ENCODE measurements at regions not wholly inside any gene's neighbourhood (a gene's known extent, or its start where the extent isn't known, plus 50 kb on each side); places are given as distances from the start of the nearest gene placed in this dataset.

DNA sequence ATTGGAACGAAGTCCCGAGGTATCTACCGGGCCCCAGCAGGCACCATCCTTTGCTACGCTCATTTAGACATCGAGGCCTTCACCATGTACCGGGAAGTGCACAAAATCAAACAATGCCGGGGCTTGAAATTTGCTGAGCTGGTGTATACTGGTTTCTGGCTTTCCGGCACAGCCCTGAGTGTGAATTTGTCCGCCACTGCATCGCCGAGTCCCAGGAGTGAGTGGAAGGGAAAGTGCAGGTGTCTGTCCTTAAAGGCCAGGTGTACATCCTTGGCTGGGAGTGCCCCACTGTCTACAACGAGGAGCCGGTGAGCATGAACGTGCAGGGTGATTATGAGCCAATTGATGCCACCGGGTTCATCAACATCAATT is 158.8 kb upstream of the GUCY1A2 start:
- H3K27me3 ChIP-seq (replicated peaks; ENCODE audit: insufficient read depth): no peaks in the 10 kb centered on the region
- TF ChIP-seq, protein P1, sequence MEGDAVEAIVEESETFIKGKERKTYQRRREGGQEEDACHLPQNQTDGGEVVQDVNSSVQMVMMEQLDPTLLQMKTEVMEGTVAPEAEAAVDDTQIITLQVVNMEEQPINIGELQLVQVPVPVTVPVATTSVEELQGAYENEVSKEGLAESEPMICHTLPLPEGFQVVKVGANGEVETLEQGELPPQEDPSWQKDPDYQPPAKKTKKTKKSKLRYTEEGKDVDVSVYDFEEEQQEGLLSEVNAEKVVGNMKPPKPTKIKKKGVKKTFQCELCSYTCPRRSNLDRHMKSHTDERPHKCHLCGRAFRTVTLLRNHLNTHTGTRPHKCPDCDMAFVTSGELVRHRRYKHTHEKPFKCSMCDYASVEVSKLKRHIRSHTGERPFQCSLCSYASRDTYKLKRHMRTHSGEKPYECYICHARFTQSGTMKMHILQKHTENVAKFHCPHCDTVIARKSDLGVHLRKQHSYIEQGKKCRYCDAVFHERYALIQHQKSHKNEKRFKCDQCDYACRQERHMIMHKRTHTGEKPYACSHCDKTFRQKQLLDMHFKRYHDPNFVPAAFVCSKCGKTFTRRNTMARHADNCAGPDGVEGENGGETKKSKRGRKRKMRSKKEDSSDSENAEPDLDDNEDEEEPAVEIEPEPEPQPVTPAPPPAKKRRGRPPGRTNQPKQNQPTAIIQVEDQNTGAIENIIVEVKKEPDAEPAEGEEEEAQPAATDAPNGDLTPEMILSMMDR (IDR thresholded peaks at IDR 0.05): no peak
- H3K9me3 ChIP-seq: no peaks in the 10 kb centered on the region
- H3K4me3 ChIP-seq: no peak overlapping the region
- no peak for ATAC-seq (ENCODE audit: insufficient number of reproducible peaks, low FRiP score, low read depth)
- H3K4me1 ChIP-seq (ENCODE audit: control insufficient read depth in 1 of 2, low read depth in 2 of 2): no peaks in the 10 kb centered on the region
- no peak for DNase-seq (ENCODE audit: low spot score)
- no peaks in the 10 kb centered on the region for H3K36me3 ChIP-seq
- no peak overlapping the region for H3K27ac ChIP-seq

DNA sequence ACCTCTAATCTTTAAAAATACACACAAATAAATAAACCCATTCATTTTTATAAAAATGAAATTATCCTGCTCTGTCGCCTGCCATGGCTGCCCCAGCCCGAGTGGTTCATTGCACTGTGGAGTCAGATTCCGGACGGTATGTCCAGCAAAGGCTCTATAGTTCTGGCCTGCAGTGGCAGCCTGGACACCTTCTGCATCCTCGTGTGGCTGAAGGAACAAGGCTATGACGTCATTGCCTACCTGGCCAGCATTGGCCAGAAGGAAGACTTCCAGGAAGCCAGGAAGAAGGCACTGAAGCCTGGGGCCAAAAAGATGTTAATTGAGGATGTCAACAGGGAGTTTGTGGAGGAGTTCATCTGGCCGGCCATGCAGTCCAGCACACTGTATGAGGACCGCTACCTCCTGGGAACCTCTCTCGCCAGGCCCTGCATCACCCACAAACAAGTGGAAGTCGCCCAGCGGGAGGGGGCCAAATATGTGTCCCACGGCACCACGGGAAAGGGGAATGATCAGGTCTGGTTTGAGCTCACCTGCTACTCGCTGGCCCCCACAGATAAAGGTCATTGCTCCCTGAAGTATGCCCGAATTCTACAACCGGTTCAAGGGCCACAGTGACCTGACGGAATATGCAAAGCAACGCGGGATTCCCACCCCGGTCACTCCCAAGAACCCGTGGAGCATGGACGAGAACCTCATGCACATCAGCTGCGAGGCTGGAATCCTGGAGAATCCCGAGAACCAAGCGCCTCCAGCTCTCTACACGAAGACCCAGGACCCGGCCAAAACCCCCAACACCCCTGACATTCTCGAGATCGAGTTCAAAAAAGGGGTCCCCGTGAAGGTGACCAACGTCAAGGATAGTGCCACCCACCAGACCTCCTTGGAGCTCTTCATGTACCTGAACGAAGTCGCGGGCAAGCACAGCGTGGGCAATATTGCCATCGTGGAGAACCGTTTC is 158.2 kb upstream of the GUCY1A2 start:
- Histone ChIP-seq H3K36me3 (no peaks in the 10 kb centered on the region), H3K4me3 (no peak overlapping the region), H3K9me3 (no peaks in the 10 kb centered on the region), H3K27ac (no peak overlapping the region), H3K4me1 (ENCODE audit: control insufficient read depth in 1 of 2, low read depth in 2 of 2) (no peaks in the 10 kb centered on the region), H3K27me3 (replicated peaks; ENCODE audit: insufficient read depth) (no peaks in the 10 kb centered on the region)
- TF ChIP-seq, protein P1 (IDR thresholded peaks at IDR 0.05): no peak
- ATAC-seq (ENCODE audit: insufficient number of reproducible peaks, low FRiP score, low read depth): no peak
- no peak for DNase-seq (ENCODE audit: low spot score)

DNA sequence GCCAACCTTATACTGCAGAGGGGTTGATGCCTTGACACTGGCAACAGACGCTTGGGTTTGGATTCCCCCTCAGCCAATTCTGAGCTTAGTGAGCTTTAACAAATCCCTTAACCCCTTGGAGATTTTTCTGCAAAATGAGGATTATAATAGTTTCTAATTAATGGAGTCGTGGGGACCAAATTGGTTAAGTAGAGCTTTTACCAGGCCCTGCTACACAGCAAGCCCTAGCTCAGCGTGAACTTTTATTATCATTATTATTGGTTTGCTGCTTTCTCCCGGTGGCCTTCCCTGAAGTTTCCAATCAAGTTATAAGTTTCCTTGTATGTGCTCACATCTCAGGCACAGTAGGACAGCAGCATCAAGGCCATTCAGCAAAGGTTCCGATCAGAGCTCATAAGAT is 156.6 kb upstream of the GUCY1A2 start:
- Histone ChIP-seq H3K9me3 (no peaks in the 10 kb centered on the region), H3K4me3 (no peak overlapping the region), H3K36me3 (no peaks in the 10 kb centered on the region), H3K4me1 (ENCODE audit: control insufficient read depth in 1 of 2, low read depth in 2 of 2) (no peaks in the 10 kb centered on the region), H3K27me3 (replicated peaks; ENCODE audit: insufficient read depth) (no peaks in the 10 kb centered on the region), H3K27ac (no peak overlapping the region)
- TF ChIP-seq, protein P1 (IDR thresholded peaks at IDR 0.05): no peak
- ATAC-seq (ENCODE audit: insufficient number of reproducible peaks, low FRiP score, low read depth) (no peak), DNase-seq (ENCODE audit: low spot score) (no peak)

DNA sequence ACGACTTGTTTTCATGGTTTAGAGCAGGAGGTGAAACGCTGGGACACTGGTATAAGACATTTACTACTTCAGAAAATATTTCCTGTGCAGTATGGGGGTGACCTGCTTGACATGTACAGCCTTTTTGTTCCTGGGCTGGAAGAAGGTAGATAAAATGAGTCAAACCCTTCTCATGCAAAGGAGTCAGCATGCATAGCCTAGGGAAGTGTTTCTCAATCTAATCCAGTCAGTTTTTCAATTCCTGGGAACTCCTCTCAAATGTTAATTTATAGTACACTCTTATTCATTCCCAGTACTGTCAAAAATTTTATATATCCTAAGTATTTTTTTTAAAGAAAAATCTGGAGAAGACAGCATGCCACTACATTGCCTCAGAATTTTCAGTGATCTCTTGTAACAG is 154.7 kb upstream of the GUCY1A2 start:
- ATAC-seq (ENCODE audit: insufficient number of reproducible peaks, low FRiP score, low read depth) (no peak), DNase-seq (ENCODE audit: low spot score) (no peak)
- Histone ChIP-seq H3K27ac (no peak overlapping the region), H3K9me3 (no peaks in the 10 kb centered on the region), H3K4me1 (ENCODE audit: control insufficient read depth in 1 of 2, low read depth in 2 of 2) (no peaks in the 10 kb centered on the region), H3K36me3 (no peaks in the 10 kb centered on the region), H3K27me3 (replicated peaks; ENCODE audit: insufficient read depth) (no peaks in the 10 kb centered on the region), H3K4me3 (no peak overlapping the region)
- TF ChIP-seq, protein P1 (IDR thresholded peaks at IDR 0.05): no peak

DNA sequence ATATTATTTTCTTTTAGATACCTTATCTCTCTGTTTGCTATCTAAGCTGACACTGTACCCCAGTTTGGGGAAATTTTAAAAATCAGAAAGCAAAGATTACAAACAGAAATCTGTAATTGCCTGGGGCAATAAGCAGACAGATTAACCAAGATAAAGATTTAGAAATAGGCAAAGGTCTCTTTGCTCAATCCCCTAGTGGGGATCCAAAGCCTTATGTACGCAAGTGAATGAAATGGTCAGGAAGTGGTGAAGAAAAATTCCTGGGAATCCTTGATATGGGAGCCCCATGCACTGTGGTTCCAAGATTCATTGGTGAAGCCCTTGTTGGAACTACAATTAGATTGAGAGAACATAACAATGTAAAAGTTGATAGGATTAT is 139.5 kb upstream of the GUCY1A2 start:
- no peaks in the 10 kb centered on the region for H3K27me3 ChIP-seq (replicated peaks; ENCODE audit: insufficient read depth)
- no peaks in the 10 kb centered on the region for H3K9me3 ChIP-seq
- no peak for ATAC-seq (ENCODE audit: insufficient number of reproducible peaks, low FRiP score, low read depth)
- TF ChIP-seq, protein P1 (IDR thresholded peaks at IDR 0.05): no peak
- no peak overlapping the region for H3K4me3 ChIP-seq
- no peak overlapping the region for H3K27ac ChIP-seq
- no peaks in the 10 kb centered on the region for H3K36me3 ChIP-seq
- no peak for DNase-seq (ENCODE audit: low spot score)
- no peaks in the 10 kb centered on the region for H3K4me1 ChIP-seq (ENCODE audit: control insufficient read depth in 1 of 2, low read depth in 2 of 2)
